Memory B cell (primary cell): ENCODE measurements at regions not wholly inside any gene's neighbourhood (a gene's known extent, or its start where the extent isn't known, plus 50 kb on each side); places are given as distances from the start of the nearest gene placed in this dataset.

ENCODE experiments used
- ATAC-seq: fragments of 150-1000 bp; cut with Tn5 transposase; 2 replicates; pipeline ENCODE4 v1.10.0; 2021; ENCODE audit warnings: low read depth, mild to moderate bottlenecking, moderate library complexity
- DNase-seq, 2 donors: peaks; one replicate each; pipeline ENCODE4 v3.0.0; 2022; ENCODE audit warnings: low spot score in 2 of 2
- H3K27ac Mint-ChIP-seq: one replicate; pipeline ENCODE4 v1.8.0; 2022; ENCODE audit warnings: mild to moderate bottlenecking, moderate library complexity, mixed read lengths
- H3K27me3 Mint-ChIP-seq: one replicate; pipeline ENCODE4 v1.8.0; 2022; ENCODE audit warnings: mixed read lengths
- H3K36me3 Mint-ChIP-seq: one replicate; pipeline ENCODE4 v1.8.0; 2022; ENCODE audit warnings: mild to moderate bottlenecking, mixed read lengths
- H3K4me1 Mint-ChIP-seq: one replicate; pipeline ENCODE4 v1.8.0; 2022; ENCODE audit warnings: mixed read lengths
- H3K4me3 Mint-ChIP-seq: one replicate; pipeline ENCODE4 v1.8.0; 2022; ENCODE audit warnings: mild to moderate bottlenecking, moderate library complexity, mixed read lengths
- H3K9me3 Mint-ChIP-seq: one replicate; pipeline ENCODE4 v1.8.0; 2022; ENCODE audit warnings: mixed read lengths

- H3K27ac Mint-ChIP-seq, result no peak overlapping the region
- DNase-seq (no peak), ATAC-seq (no peak)
- peaks cover 9% of the 10 kb centered on the region for H3K27me3 Mint-ChIP-seq
- no peaks in the 10 kb centered on the region for H3K4me1 Mint-ChIP-seq
- H3K9me3 Mint-ChIP-seq, result peaks cover 1% of the 10 kb centered on the region
- no peak overlapping the region for H3K4me3 Mint-ChIP-seq
- H3K36me3 Mint-ChIP-seq, result no peaks in the 10 kb centered on the region
These were observed 86.2 kb downstream of the PSAT1 start for GRCh38 chr9:78383130-78383529.

DNA sequence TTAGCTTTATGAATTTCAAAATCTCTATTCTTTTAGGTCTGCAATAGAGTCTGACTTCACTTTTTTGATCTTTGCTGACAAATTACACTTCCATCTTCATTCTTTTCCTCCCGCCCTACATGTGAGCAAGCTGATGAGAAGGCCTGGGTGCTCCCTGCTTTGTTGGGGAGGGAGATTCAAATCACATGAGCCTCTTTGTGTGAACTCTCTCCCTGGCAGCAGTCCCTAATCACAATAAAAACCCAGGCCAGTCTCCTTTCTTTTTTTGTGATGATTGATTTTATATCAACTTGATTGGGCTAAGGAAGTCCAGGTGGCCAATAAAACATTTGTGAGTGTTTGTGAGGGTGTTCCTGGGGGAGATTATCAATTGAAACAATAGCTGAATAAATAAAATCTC lies 89.4 kb downstream of the PSAT1 start:
- Mint-ChIP-seq H3K27ac (no peak overlapping the region), H3K4me1 (no peaks in the 10 kb centered on the region), H3K36me3 (no peaks in the 10 kb centered on the region), H3K9me3 (no peaks in the 10 kb centered on the region), H3K4me3 (no peak overlapping the region), H3K27me3 (peaks cover 6% of the 10 kb centered on the region)
- ATAC-seq (no peak), DNase-seq (no peak)

GRCh38 chr9:78386773-78387172 lies 89.8 kb downstream of the PSAT1 start:
- ATAC-seq, result no peak
- no peaks in the 10 kb centered on the region for H3K9me3 Mint-ChIP-seq
- H3K36me3 Mint-ChIP-seq, result no peaks in the 10 kb centered on the region
- H3K4me1 Mint-ChIP-seq, result no peaks in the 10 kb centered on the region
- no peak overlapping the region for H3K27ac Mint-ChIP-seq
- DNase-seq, result no peak
- H3K27me3 Mint-ChIP-seq, result peaks cover 6% of the 10 kb centered on the region
- no peak overlapping the region for H3K4me3 Mint-ChIP-seq

- Mint-ChIP-seq H3K4me3 (no peak overlapping the region), H3K36me3 (no peaks in the 10 kb centered on the region), H3K4me1 (no peaks in the 10 kb centered on the region), H3K27ac (no peak overlapping the region), H3K9me3 (peaks cover 4% of the 10 kb centered on the region), H3K27me3 (peaks cover 2% of the 10 kb centered on the region)
- ATAC-seq (no peak), DNase-seq (no peak)
These were observed 96.4 kb downstream of the PSAT1 start for GRCh38 chr9:78393340-78393739.

DNA sequence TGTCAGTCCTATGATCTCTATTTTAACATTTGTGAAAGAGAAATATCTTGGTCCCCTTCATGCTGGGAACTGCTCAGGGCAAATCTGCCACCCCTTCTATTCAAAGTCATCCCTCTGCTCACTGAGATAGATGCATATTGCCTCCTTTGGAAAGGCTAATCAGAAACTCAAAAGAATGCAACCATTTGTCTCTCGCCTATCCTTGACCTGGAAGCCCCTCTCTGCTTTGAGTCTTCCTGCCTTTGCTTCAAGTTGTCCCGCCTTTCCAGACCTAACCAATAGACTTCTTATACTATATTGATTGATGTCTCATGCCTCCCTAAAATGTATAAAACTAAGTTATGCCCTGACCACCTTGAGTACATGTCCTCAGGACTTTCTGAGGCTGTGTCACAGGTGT lies 97.0 kb downstream of the PSAT1 start:
- no peaks in the 10 kb centered on the region for H3K36me3 Mint-ChIP-seq
- H3K4me1 Mint-ChIP-seq, result no peaks in the 10 kb centered on the region
- DNase-seq (no peak), ATAC-seq (no peak)
- H3K4me3 Mint-ChIP-seq, result no peak overlapping the region
- H3K27ac Mint-ChIP-seq, result no peak overlapping the region
- peaks cover 2% of the 10 kb centered on the region for H3K27me3 Mint-ChIP-seq
- H3K9me3 Mint-ChIP-seq, result peaks cover 4% of the 10 kb centered on the region

DNA sequence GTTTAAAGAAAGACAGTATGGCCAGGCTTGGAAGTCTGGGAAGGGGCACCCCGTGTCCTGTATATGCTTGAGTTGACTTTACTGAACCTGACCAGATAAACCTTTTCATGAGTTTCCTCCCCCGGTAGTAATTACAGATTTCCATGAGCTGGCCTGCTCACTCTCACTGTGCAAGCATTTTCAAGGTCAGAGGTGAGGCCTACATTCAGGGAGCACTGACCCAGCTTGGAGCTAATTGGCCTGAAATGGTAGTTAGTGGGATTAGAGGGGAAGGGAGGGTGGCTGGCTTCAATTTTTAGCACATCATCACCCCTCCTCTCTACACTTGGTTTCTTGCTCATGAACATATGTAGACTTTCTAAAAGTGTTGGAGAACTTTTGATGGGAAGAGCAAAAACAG lies 99.2 kb downstream of the PSAT1 start:
- no peak overlapping the region for H3K27ac Mint-ChIP-seq
- no peak for DNase-seq
- H3K4me1 Mint-ChIP-seq, result no peaks in the 10 kb centered on the region
- peaks cover 4% of the 10 kb centered on the region for H3K9me3 Mint-ChIP-seq
- H3K36me3 Mint-ChIP-seq, result no peaks in the 10 kb centered on the region
- H3K4me3 Mint-ChIP-seq, result no peak overlapping the region
- peaks cover 2% of the 10 kb centered on the region for H3K27me3 Mint-ChIP-seq
- ATAC-seq, result no peak

GRCh38 chr9:78397045-78397444 lies 100.1 kb downstream of the PSAT1 start:
- ATAC-seq (no peak), DNase-seq (no peak)
- H3K27ac Mint-ChIP-seq, result no peak overlapping the region
- H3K4me1 Mint-ChIP-seq, result no peaks in the 10 kb centered on the region
- H3K9me3 Mint-ChIP-seq, result peaks cover 4% of the 10 kb centered on the region
- no peak overlapping the region for H3K4me3 Mint-ChIP-seq
- peaks cover 2% of the 10 kb centered on the region for H3K27me3 Mint-ChIP-seq
- H3K36me3 Mint-ChIP-seq, result no peaks in the 10 kb centered on the region

DNA sequence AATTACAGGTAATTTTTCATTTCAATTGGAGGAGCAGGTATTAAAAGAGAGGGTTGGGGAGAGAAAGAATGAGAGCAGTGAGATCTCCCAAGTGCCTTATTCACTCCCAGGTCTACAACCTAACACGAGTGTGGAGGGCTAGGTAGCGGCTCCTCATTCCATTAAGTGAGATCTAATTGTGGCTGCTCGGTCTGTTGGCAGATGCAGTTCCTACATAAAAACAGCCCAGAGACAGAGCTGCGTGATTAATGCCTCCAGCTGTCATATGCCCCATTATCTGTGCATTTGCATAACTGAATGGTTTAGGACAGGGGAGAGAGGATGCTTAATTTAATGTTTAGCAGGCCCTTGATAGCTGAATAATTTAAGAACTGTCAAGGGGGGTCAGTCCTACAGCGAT lies 100.5 kb downstream of the PSAT1 start:
- H3K4me3 Mint-ChIP-seq, result no peak overlapping the region
- ATAC-seq (no peak), DNase-seq (no peak)
- H3K27ac Mint-ChIP-seq, result no peak overlapping the region
- no peaks in the 10 kb centered on the region for H3K36me3 Mint-ChIP-seq
- H3K27me3 Mint-ChIP-seq, result peaks cover 2% of the 10 kb centered on the region
- H3K9me3 Mint-ChIP-seq, result peaks cover 4% of the 10 kb centered on the region
- H3K4me1 Mint-ChIP-seq, result no peaks in the 10 kb centered on the region

DNA sequence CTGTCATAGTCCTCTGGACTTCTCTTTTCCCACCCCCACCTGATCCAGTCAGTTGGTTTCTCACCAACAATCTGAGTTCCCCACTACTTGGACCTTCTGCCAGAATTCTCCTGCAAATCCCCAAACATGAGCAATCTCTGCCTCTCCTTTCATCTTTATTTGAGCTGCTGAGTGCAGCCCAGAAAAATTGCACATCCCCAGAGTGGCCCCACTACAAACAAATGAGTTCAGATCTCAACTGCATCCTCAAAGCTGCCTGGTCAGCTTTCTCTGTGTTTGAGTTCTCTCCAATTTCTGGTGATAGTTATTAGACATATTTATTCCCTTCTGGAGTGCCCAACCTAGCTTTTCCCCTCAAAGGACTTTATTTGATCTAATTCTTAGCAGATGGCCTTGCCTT lies 102.2 kb downstream of the PSAT1 start:
- Mint-ChIP-seq H3K27me3 (peaks cover 2% of the 10 kb centered on the region), H3K4me1 (no peaks in the 10 kb centered on the region), H3K27ac (no peak overlapping the region), H3K36me3 (no peaks in the 10 kb centered on the region), H3K9me3 (peaks cover 4% of the 10 kb centered on the region), H3K4me3 (no peak overlapping the region)
- DNase-seq (no peak), ATAC-seq (no peak)

DNA sequence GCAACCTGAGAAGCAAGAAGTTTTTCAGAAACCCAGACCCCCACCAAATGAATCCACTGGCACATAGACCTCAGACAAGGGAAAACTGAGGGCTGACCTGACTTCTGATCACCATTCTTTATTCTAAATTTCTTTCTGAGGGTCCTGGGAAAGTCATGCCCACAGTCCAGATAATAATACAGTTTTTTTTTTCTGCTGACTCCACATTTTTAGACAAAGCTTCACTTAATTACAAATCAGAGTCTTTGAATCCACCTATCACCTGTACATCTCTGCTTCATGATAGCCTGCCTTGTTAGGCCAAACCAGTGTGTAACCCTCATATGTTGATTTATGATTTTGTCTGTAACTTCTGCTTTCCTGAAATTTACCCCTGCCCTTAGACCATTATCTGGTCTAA lies 103.6 kb downstream of the PSAT1 start:
- ATAC-seq (no peak), DNase-seq (no peak)
- H3K27ac Mint-ChIP-seq, result no peak overlapping the region
- no peaks in the 10 kb centered on the region for H3K36me3 Mint-ChIP-seq
- peaks cover 2% of the 10 kb centered on the region for H3K27me3 Mint-ChIP-seq
- H3K9me3 Mint-ChIP-seq, result no peaks in the 10 kb centered on the region
- H3K4me3 Mint-ChIP-seq, result no peak overlapping the region
- H3K4me1 Mint-ChIP-seq, result no peaks in the 10 kb centered on the region

GRCh38 chr9:78405461-78405860 lies 108.5 kb downstream of the PSAT1 start:
- no peak for ATAC-seq
- Mint-ChIP-seq H3K27me3 (no peaks in the 10 kb centered on the region), H3K4me1 (no peaks in the 10 kb centered on the region), H3K27ac (no peak overlapping the region), H3K9me3 (no peaks in the 10 kb centered on the region), H3K4me3 (no peak overlapping the region), H3K36me3 (no peaks in the 10 kb centered on the region)
- DNase-seq, result no peak

- H3K36me3 Mint-ChIP-seq, result no peaks in the 10 kb centered on the region
- H3K9me3 Mint-ChIP-seq, result no peaks in the 10 kb centered on the region
- DNase-seq, result no peak
- H3K4me3 Mint-ChIP-seq, result no peak overlapping the region
- H3K27me3 Mint-ChIP-seq, result no peaks in the 10 kb centered on the region
- no peak for ATAC-seq
- H3K27ac Mint-ChIP-seq, result no peak overlapping the region
- no peaks in the 10 kb centered on the region for H3K4me1 Mint-ChIP-seq
These were observed 109.2 kb downstream of the PSAT1 start for GRCh38 chr9:78406146-78406545.

GRCh38 chr9:78406933-78407332 lies 110.0 kb downstream of the PSAT1 start:
- no peak for DNase-seq
- Mint-ChIP-seq H3K27me3 (no peaks in the 10 kb centered on the region), H3K36me3 (no peaks in the 10 kb centered on the region), H3K27ac (no peak overlapping the region), H3K9me3 (no peaks in the 10 kb centered on the region), H3K4me3 (no peak overlapping the region), H3K4me1 (no peaks in the 10 kb centered on the region)
- no peak for ATAC-seq

GRCh38 chr9:78407636-78408312 lies 110.8 kb downstream of the PSAT1 start:
- Mint-ChIP-seq H3K4me1 (no peaks in the 10 kb centered on the region), H3K4me3 (no peak overlapping the region), H3K9me3 (no peaks in the 10 kb centered on the region), H3K36me3 (no peaks in the 10 kb centered on the region), H3K27ac (no peak overlapping the region), H3K27me3 (no peaks in the 10 kb centered on the region)
- no peak for ATAC-seq
- no peak for DNase-seq

DNA sequence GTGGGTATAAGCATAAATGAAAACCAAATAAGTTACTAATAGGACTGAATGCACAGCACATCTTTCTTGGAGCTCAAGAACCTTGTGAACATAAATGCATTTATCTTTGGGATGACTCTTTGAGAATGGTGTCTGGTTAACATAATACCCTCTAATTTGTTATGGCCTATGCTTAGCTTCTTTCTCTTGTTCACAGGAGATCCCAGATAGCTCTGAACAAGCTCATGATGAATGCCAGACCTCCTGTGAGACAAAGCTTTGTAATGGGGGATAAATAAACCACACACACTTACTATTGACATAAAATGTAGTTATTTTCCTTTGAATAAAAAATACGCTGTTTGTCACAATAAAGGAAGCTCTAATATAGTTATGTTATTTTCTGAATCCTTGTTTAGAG lies 111.5 kb downstream of the PSAT1 start:
- DNase-seq, result no peak

More for the DNA sequence above, 111.5 kb downstream of the PSAT1 start:
- Mint-ChIP-seq H3K4me3 (no peak overlapping the region), H3K36me3 (no peaks in the 10 kb centered on the region), H3K9me3 (no peaks in the 10 kb centered on the region), H3K4me1 (no peaks in the 10 kb centered on the region), H3K27me3 (no peaks in the 10 kb centered on the region), H3K27ac (no peak overlapping the region)
- no peak for ATAC-seq
